Left hindlimb (tissue), 1 donor: ENCODE measurements at regions not wholly inside any gene's neighbourhood (a gene's known extent, or its start where the extent isn't known, plus 50 kb on each side); places are given as distances from the start of the nearest gene placed in this dataset.
A peak's percentile ranks its signal among the peaks of the same experiment; 100 is the strongest.

ENCODE experiments used
- DNase-seq: peaks from one replicate; pipeline ENCODE4 v3.0.0-alpha.2; 2018

- DNase-seq, result no peak
Measured at GRCh38 chr22:27558658-27559371, 242.7 kb downstream of the MN1 start.

GRCh38 chr22:27560781-27561180 is 240.8 kb downstream of the MN1 start:
- no peak for DNase-seq

GRCh38 chr22:27561286-27561904 is 240.2 kb downstream of the MN1 start:
- DNase-seq, result no peak

- DNase-seq, result no peak
Measured at GRCh38 chr22:27564806-27565205, 236.8 kb downstream of the MN1 start.

- no peak for DNase-seq
Measured at GRCh38 chr22:27566602-27567001, 235.0 kb downstream of the MN1 start.

GRCh38 chr22:27568265-27568664 is 233.3 kb downstream of the MN1 start:
- DNase-seq, result no peak

GRCh38 chr22:27571463-27572277 is 229.9 kb downstream of the MN1 start:
- DNase-seq, result no peak

GRCh38 chr22:27572278-27572666 is 229.3 kb downstream of the MN1 start:
- DNase-seq, result no peak

- DNase-seq, result no peak
Measured at GRCh38 chr22:27573280-27574001, 228.1 kb downstream of the MN1 start.

GRCh38 chr22:27574002-27574366 is 227.6 kb downstream of the MN1 start:
- DNase-seq, result no peak

- DNase-seq, result no peak
Measured at GRCh38 chr22:27574651-27575050, 226.9 kb downstream of the MN1 start.

- no peak for DNase-seq
Measured at GRCh38 chr22:27575348-27575747, 226.2 kb downstream of the MN1 start.

GRCh38 chr22:27576413-27576812 is 225.1 kb downstream of the MN1 start:
- no peak for DNase-seq

GRCh38 chr22:27576815-27577573 is 224.6 kb downstream of the MN1 start:
- DNase-seq, result peak; percentile 68

- no peak for DNase-seq
Measured at GRCh38 chr22:27577574-27577969, 224.0 kb downstream of the MN1 start.

- DNase-seq, result no peak
Measured at GRCh38 chr22:27578937-27579617, 222.5 kb downstream of the MN1 start.

- no peak for DNase-seq
Measured at GRCh38 chr22:27580311-27580897, 221.2 kb downstream of the MN1 start.

- DNase-seq, result peak; percentile 45
Measured at GRCh38 chr22:27581236-27581635, 220.3 kb downstream of the MN1 start.

GRCh38 chr22:27581688-27582087 is 219.9 kb downstream of the MN1 start:
- DNase-seq, result peak; percentile 93

- DNase-seq, result peak; percentile 57
Measured at GRCh38 chr22:27583856-27584255, 217.7 kb downstream of the MN1 start.

- DNase-seq, result no peak
Measured at GRCh38 chr22:27585141-27585540, 216.4 kb downstream of the MN1 start.
